HEK293T (cell line): ENCODE measurements at regions not wholly inside any gene's neighbourhood (a gene's known extent, or its start where the extent isn't known, plus 50 kb on each side); places are given as distances from the start of the nearest gene placed in this dataset.

Experiments
- FOXA1 ChIP-seq: fragments of 450-650 bp; IDR thresholded peaks from 2 replicates; pipeline ENCODE4 v1.6.1; 2016; ENCODE audit warnings: mild to moderate bottlenecking
- SP1 ChIP-seq: fragments of 450-650 bp; IDR thresholded peaks from 2 replicates; pipeline ENCODE4 v1.6.1; 2017
- SUZ12 ChIP-seq: fragments of 450-650 bp; IDR thresholded peaks from 2 replicates; pipeline ENCODE4 v1.6.1; 2016; ENCODE audit warnings: mild to moderate bottlenecking

- TF ChIP-seq SP1 = no peak
- TF ChIP-seq SUZ12 = no peak
- TF ChIP-seq FOXA1 = no peak
Measured at GRCh38 chr13:88651531-88651930, 980.4 kb downstream of the SLITRK5 start.
